ENCODE measurements at regions not wholly inside any gene's neighbourhood (a gene's known extent, or its start where the extent isn't known, plus 50 kb on each side); places are given as distances from the start of the nearest gene placed in this dataset.

- H3K79me1 ChIP-seq (ENCODE audit: low read depth, low read length), result no peaks in the 10 kb centered on the region
- H3K4me3 ChIP-seq (ENCODE audit: low read length in 2 of 2), result no peak overlapping the region
- no peak overlapping the region for H3K4me2 ChIP-seq (ENCODE audit: insufficient read depth, low read length, poor library complexity, severe bottlenecking)
- DNase-seq (ENCODE audit: low spot score), result no peak
- H3K36me3 ChIP-seq (replicated peaks in 1 of 2; ENCODE audit: control insufficient read depth in 2 of 2, insufficient read depth in 2 of 2, low read length in 2 of 2), result no peaks in the 10 kb centered on the region
- H2BK15ac ChIP-seq (ENCODE audit: low read length), result no peak overlapping the region
- no peak overlapping the region for H4K91ac ChIP-seq (ENCODE audit: low read depth, low read length, poor library complexity)
- H3K14ac ChIP-seq (ENCODE audit: low read length), result no peak overlapping the region
- no peak overlapping the region for H2AK5ac ChIP-seq (ENCODE audit: low read depth, low read length)
- no peak overlapping the region for H4K8ac ChIP-seq (ENCODE audit: low read depth, low read length)
- no peak overlapping the region for H3K4ac ChIP-seq (ENCODE audit: low read length)
- no peaks in the 10 kb centered on the region for H3K9me3 ChIP-seq (replicated peaks in 1 of 2; ENCODE audit: control insufficient read depth in 2 of 2, insufficient read depth in 1 of 2, low read depth in 1 of 2, low read length in 2 of 2)
- H3K27ac ChIP-seq (replicated peaks; ENCODE audit: low read length), result no peak overlapping the region
- no peak overlapping the region for H2BK120ac ChIP-seq (ENCODE audit: low read depth, low read length)
- H3K18ac ChIP-seq (ENCODE audit: low read length), result no peak overlapping the region
- peaks cover 0 to 10% of the 10 kb centered on the region in 2 donors for H3K4me1 ChIP-seq (ENCODE audit: control insufficient read depth in 2 of 2, insufficient read depth in 1 of 2, low read depth in 1 of 2, low read length in 2 of 2)
- no peak overlapping the region for H3K23ac ChIP-seq (ENCODE audit: low read depth, low read length, poor library complexity)
- H3K9ac ChIP-seq (ENCODE audit: low read depth, low read length, poor library complexity), result no peak overlapping the region
- H2BK12ac ChIP-seq (ENCODE audit: low read length), result no peak overlapping the region
- no peaks in the 10 kb centered on the region for H3K27me3 ChIP-seq (ENCODE audit: control insufficient read depth in 3 of 3, insufficient read depth in 3 of 3, low read depth in 1 of 3, low read length in 3 of 3)
- no peak overlapping the region for H2BK5ac ChIP-seq (ENCODE audit: low read length)
- H2AFZ ChIP-seq (ENCODE audit: low read length), result no peak overlapping the region
Measured at GRCh38 chr18:42604820-42605219, 510.7 kb downstream of the RIT2 start.

DNA sequence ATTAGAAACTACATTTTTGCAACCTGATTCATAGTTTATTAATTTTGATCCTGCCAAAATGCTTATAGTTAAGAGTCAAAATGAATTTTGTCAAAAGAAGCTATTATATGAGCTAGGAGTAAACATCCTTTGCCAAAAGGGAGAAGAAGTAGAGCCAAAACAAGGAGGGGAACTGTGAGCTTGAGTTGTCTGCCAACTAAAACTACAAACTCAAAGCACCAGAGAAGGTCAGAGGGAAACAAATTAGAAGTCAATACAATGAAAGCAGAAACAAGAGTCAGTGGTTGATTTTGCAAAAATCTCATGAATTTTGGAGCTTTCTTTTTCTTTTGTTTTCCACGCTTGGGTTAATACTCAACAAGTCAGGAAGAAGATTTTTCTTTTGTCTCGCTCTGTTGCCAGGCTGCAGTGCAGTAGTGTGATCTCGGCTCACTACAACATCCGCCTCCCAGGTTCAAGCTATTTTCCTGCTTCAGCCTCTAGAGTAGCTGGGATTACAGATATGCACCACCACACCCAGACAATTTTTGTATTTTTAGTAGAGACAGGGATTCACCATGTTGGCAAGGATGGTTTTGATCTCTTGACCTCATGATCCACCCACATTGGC, 508.5 kb downstream of the RIT2 start:
- Histone ChIP-seq H4K8ac (ENCODE audit: low read depth, low read length) (no peak overlapping the region), H3K4me1 (ENCODE audit: control insufficient read depth in 2 of 2, insufficient read depth in 1 of 2, low read depth in 1 of 2, low read length in 2 of 2) (peaks cover 0 to 10% of the 10 kb centered on the region in 2 donors), H3K36me3 (replicated peaks in 1 of 2; ENCODE audit: control insufficient read depth in 2 of 2, insufficient read depth in 2 of 2, low read length in 2 of 2) (no peaks in the 10 kb centered on the region), H3K27ac (replicated peaks; ENCODE audit: low read length) (no peak overlapping the region), H3K79me1 (ENCODE audit: low read depth, low read length) (no peaks in the 10 kb centered on the region), H2AK5ac (ENCODE audit: low read depth, low read length) (no peak overlapping the region), H2BK12ac (ENCODE audit: low read length) (no peak overlapping the region), H3K4ac (ENCODE audit: low read length) (no peak overlapping the region), H2BK120ac (ENCODE audit: low read depth, low read length) (no peak overlapping the region), H3K4me3 (ENCODE audit: low read length in 2 of 2) (no peak overlapping the region), H2BK5ac (ENCODE audit: low read length) (no peak overlapping the region), H3K27me3 (ENCODE audit: control insufficient read depth in 3 of 3, insufficient read depth in 3 of 3, low read depth in 1 of 3, low read length in 3 of 3) (no peaks in the 10 kb centered on the region), H3K18ac (ENCODE audit: low read length) (no peak overlapping the region), H3K14ac (ENCODE audit: low read length) (no peak overlapping the region), H3K9me3 (replicated peaks in 1 of 2; ENCODE audit: control insufficient read depth in 2 of 2, insufficient read depth in 1 of 2, low read depth in 1 of 2, low read length in 2 of 2) (no peaks in the 10 kb centered on the region), H2AFZ (ENCODE audit: low read length) (peak overlapping the region; percentile 53), H2BK15ac (ENCODE audit: low read length) (no peak overlapping the region), H3K4me2 (ENCODE audit: insufficient read depth, low read length, poor library complexity, severe bottlenecking) (no peak overlapping the region), H4K91ac (ENCODE audit: low read depth, low read length, poor library complexity) (no peak overlapping the region), H3K23ac (ENCODE audit: low read depth, low read length, poor library complexity) (no peak overlapping the region), H3K9ac (ENCODE audit: low read depth, low read length, poor library complexity) (no peak overlapping the region)
- DNase-seq (ENCODE audit: low spot score), result no peak
- no CpG with 5 or more reads among the region's 4 CpGs for WGBS, 2 donors (ENCODE audit: extremely low coverage in 2 of 2, insufficient read length in 2 of 2, insufficient replicate concordance in 1 of 2)

GRCh38 chr18:42611134-42611533, 504.4 kb downstream of the RIT2 start:
- no peak overlapping the region for H4K91ac ChIP-seq (ENCODE audit: low read depth, low read length, poor library complexity)
- DNase-seq (ENCODE audit: low spot score), result no peak
- no peak overlapping the region for H3K9ac ChIP-seq (ENCODE audit: low read depth, low read length, poor library complexity)
- WGBS, 2 donors (ENCODE audit: extremely low coverage in 2 of 2, insufficient read length in 2 of 2, insufficient replicate concordance in 1 of 2), result no CpG with 5 or more reads among the region's 1 CpG
- H3K4me3 ChIP-seq (ENCODE audit: low read length in 2 of 2), result no peak overlapping the region
- no peak overlapping the region for H3K27ac ChIP-seq (replicated peaks; ENCODE audit: low read length)
- H4K8ac ChIP-seq (ENCODE audit: low read depth, low read length), result no peak overlapping the region
- no peak overlapping the region for H3K23ac ChIP-seq (ENCODE audit: low read depth, low read length, poor library complexity)
- no peak overlapping the region for H3K4me2 ChIP-seq (ENCODE audit: insufficient read depth, low read length, poor library complexity, severe bottlenecking)
- peaks cover 0 to 14% of the 10 kb centered on the region in 2 donors for H3K4me1 ChIP-seq (ENCODE audit: control insufficient read depth in 2 of 2, insufficient read depth in 1 of 2, low read depth in 1 of 2, low read length in 2 of 2)
- no peak overlapping the region for H2BK5ac ChIP-seq (ENCODE audit: low read length)
- no peak overlapping the region for H2AFZ ChIP-seq (ENCODE audit: low read length)
- no peak overlapping the region for H2AK5ac ChIP-seq (ENCODE audit: low read depth, low read length)
- no peaks in the 10 kb centered on the region for H3K79me1 ChIP-seq (ENCODE audit: low read depth, low read length)
- no peaks in the 10 kb centered on the region for H3K9me3 ChIP-seq (replicated peaks in 1 of 2; ENCODE audit: control insufficient read depth in 2 of 2, insufficient read depth in 1 of 2, low read depth in 1 of 2, low read length in 2 of 2)
- no peak overlapping the region for H2BK12ac ChIP-seq (ENCODE audit: low read length)
- H2BK120ac ChIP-seq (ENCODE audit: low read depth, low read length), result no peak overlapping the region
- H3K27me3 ChIP-seq (ENCODE audit: control insufficient read depth in 3 of 3, insufficient read depth in 3 of 3, low read depth in 1 of 3, low read length in 3 of 3), result no peaks in the 10 kb centered on the region
- H3K18ac ChIP-seq (ENCODE audit: low read length), result no peak overlapping the region
- H2BK15ac ChIP-seq (ENCODE audit: low read length), result no peak overlapping the region
- H3K14ac ChIP-seq (ENCODE audit: low read length), result no peak overlapping the region
- no peak overlapping the region for H3K4ac ChIP-seq (ENCODE audit: low read length)
- H3K36me3 ChIP-seq (replicated peaks in 1 of 2; ENCODE audit: control insufficient read depth in 2 of 2, insufficient read depth in 2 of 2, low read length in 2 of 2), result no peaks in the 10 kb centered on the region

DNA sequence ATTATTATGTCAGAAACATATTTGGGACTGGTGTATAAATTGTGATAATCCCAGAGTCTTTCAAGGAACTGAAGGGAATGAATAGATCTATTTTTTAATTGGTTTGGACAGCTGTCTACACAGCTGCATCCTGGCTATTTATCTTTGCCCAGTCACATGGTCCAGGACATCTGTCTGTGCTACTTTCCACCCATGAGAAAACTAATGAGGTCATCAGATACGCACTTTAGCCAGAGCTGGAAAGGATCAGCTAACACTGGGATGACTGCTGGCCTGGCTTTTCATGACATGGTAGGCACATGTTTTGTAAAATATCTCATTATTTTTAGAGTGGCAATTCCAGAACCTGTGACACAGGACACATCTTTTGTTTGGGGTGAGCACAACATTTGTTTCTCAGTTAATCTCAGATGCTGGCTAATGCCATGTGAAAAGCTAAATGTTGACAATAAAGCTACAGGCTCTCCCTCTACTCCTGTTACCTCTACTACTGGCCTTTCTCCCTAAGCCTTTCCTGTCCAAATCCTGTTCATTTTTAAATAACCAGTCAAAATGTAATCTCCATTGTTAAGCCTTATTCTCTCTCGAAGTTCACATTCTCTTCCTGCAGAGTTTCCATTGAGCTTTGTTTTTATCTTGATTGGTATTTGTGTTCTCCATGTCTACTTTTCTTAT, 500.7 kb downstream of the RIT2 start:
- Histone ChIP-seq H4K91ac (ENCODE audit: low read depth, low read length, poor library complexity) (no peak overlapping the region), H3K4me2 (ENCODE audit: insufficient read depth, low read length, poor library complexity, severe bottlenecking) (no peak overlapping the region), H3K4me1 (ENCODE audit: control insufficient read depth in 2 of 2, insufficient read depth in 1 of 2, low read depth in 1 of 2, low read length in 2 of 2) (peaks cover 0 to 7% of the 10 kb centered on the region in 2 donors), H3K27ac (replicated peaks; ENCODE audit: low read length) (no peak overlapping the region), H2BK12ac (ENCODE audit: low read length) (no peak overlapping the region), H3K14ac (ENCODE audit: low read length) (no peak overlapping the region), H3K27me3 (ENCODE audit: control insufficient read depth in 3 of 3, insufficient read depth in 3 of 3, low read depth in 1 of 3, low read length in 3 of 3) (no peaks in the 10 kb centered on the region), H3K18ac (ENCODE audit: low read length) (no peak overlapping the region), H3K4me3 (ENCODE audit: low read length in 2 of 2) (no peak overlapping the region), H3K79me1 (ENCODE audit: low read depth, low read length) (no peaks in the 10 kb centered on the region), H2BK15ac (ENCODE audit: low read length) (no peak overlapping the region), H2AFZ (ENCODE audit: low read length) (peak overlapping the region; percentile 59), H4K8ac (ENCODE audit: low read depth, low read length) (no peak overlapping the region), H3K23ac (ENCODE audit: low read depth, low read length, poor library complexity) (no peak overlapping the region), H3K9me3 (replicated peaks in 1 of 2; ENCODE audit: control insufficient read depth in 2 of 2, insufficient read depth in 1 of 2, low read depth in 1 of 2, low read length in 2 of 2) (no peaks in the 10 kb centered on the region), H3K4ac (ENCODE audit: low read length) (no peak overlapping the region), H3K36me3 (replicated peaks in 1 of 2; ENCODE audit: control insufficient read depth in 2 of 2, insufficient read depth in 2 of 2, low read length in 2 of 2) (no peaks in the 10 kb centered on the region), H2BK120ac (ENCODE audit: low read depth, low read length) (no peak overlapping the region), H2BK5ac (ENCODE audit: low read length) (no peak overlapping the region), H3K9ac (ENCODE audit: low read depth, low read length, poor library complexity) (no peak overlapping the region), H2AK5ac (ENCODE audit: low read depth, low read length) (no peak overlapping the region)
- WGBS, 2 donors (ENCODE audit: extremely low coverage in 2 of 2, insufficient read length in 2 of 2, insufficient replicate concordance in 1 of 2), result no CpG with 5 or more reads among the region's 2 CpGs
- no peak for DNase-seq (ENCODE audit: low spot score)

Data from neuronal stem cell (in vitro differentiated cells).